B cell (primary cell): ENCODE measurements at regions not wholly inside any gene's neighbourhood (a gene's known extent, or its start where the extent isn't known, plus 50 kb on each side); places are given as distances from the start of the nearest gene placed in this dataset.

Experiments
- CTCF ChIP-seq: fragments of 200-600 bp; IDR thresholded peaks from one replicate; pipeline ENCODE4 v1.8.0; 2022; ENCODE audit warnings: antibody characterized with exemption, mild to moderate bottlenecking
- EZH2 ChIP-seq: IDR thresholded peaks from 2 replicates; pipeline ENCODE4 v1.6.1; 2012; ENCODE audit warnings: borderline replicate concordance, low read depth, mild to moderate bottlenecking, moderate library complexity, low read length; ENCODE audit not compliant: insufficient read depth, poor library complexity, severe bottlenecking

GRCh38 chr2:187129306-187129705, 280.3 kb upstream of the ZSWIM2 start:
- TF ChIP-seq CTCF (no peak), EZH2 (no peak)
